Liver (tissue), 8 donors: ENCODE measurements at regions not wholly inside any gene's neighbourhood (a gene's known extent, or its start where the extent isn't known, plus 50 kb on each side); places are given as distances from the start of the nearest gene placed in this dataset.
"Not testable (repeated sequence)": the region's sequence is repeated elsewhere in the genome, so short reads cannot be mapped to it uniquely, and the experiment has no call there.

Experiments used
- DNase-seq: peaks from one replicate; pipeline ENCODE4 v3.0.0-alpha.2; 2017; ENCODE audit warnings: low spot score
- H3K27ac ChIP-seq, 2 donors: one replicate each; pipeline ENCODE4 v1.7.0; 2013; ENCODE audit warnings: inconsistent platforms in 2 of 2, low read length in 2 of 2, control low read depth in 1 of 2, low read depth in 1 of 2, mild to moderate bottlenecking in 1 of 2
- H3K27me3 ChIP-seq, 4 donors: one replicate each; pipeline versions ENCODE4 v1.6.1 to v1.7.0; 2013; ENCODE audit warnings: low read length in 3 of 4, inconsistent platforms in 1 of 4, mild to moderate bottlenecking in 1 of 4, moderate library complexity in 1 of 4; ENCODE audit not compliant: control insufficient read depth in 4 of 4, insufficient read depth in 4 of 4
- H3K36me3 ChIP-seq, 4 donors: one replicate each; pipeline versions ENCODE4 v1.6.1 to v1.7.0; 2013; ENCODE audit warnings: low read length in 3 of 4, mild to moderate bottlenecking in 3 of 4, low read depth in 1 of 4, moderate library complexity in 1 of 4; ENCODE audit not compliant: control insufficient read depth in 4 of 4, insufficient read depth in 3 of 4
- H3K4me1 ChIP-seq, 4 donors: one replicate each; pipeline versions ENCODE4 v1.6.1 to v1.7.0; 2013; ENCODE audit warnings: low read length in 3 of 4, mild to moderate bottlenecking in 3 of 4, moderate library complexity in 1 of 4; ENCODE audit not compliant: control insufficient read depth in 4 of 4, insufficient read depth in 4 of 4
- H3K4me3 ChIP-seq, 3 donors: one replicate each; pipeline versions ENCODE4 v1.6.1 to v1.7.0; 2013; ENCODE audit warnings: low read length in 3 of 3, control low read depth in 1 of 3, low read depth in 1 of 3, mild to moderate bottlenecking in 1 of 3
- H3K9ac ChIP-seq, 2 donors: one replicate each; pipeline ENCODE4 v1.7.0; 2013; ENCODE audit warnings: low read length in 2 of 2, mild to moderate bottlenecking in 2 of 2, moderate library complexity in 2 of 2, control low read depth in 1 of 2, low read depth in 1 of 2
- H3K9me3 ChIP-seq, 4 donors: one replicate each; pipeline versions ENCODE4 v1.6.1 to v1.7.0; 2013; ENCODE audit warnings: low read length in 3 of 4; ENCODE audit not compliant: control insufficient read depth in 4 of 4
- ATF3 ChIP-seq: IDR thresholded peaks from 2 replicates; pipeline ENCODE4 v1.6.1; 2016; ENCODE audit warnings: antibody characterized with exemption
- CTCF ChIP-seq: fragments of 150-350 bp; IDR thresholded peaks from 2 replicates; pipeline ENCODE4 v1.5.1; 2017; ENCODE audit warnings: improper control_type of control experiment, low read depth, low read length; ENCODE audit not compliant: missing input control
- EGR1 ChIP-seq, 2 donors: IDR thresholded peaks; 2 replicates each; pipeline ENCODE4 v1.6.1; 2016 to 2018; ENCODE audit warnings: antibody characterized with exemption in 2 of 2, low read depth in 2 of 2
- FOXA1 ChIP-seq: IDR thresholded peaks from 2 replicates; pipeline ENCODE4 v1.6.1; 2016; ENCODE audit warnings: antibody characterized with exemption
- FOXA2 ChIP-seq: IDR thresholded peaks from 2 replicates; pipeline ENCODE4 v1.6.1; 2016; ENCODE audit warnings: antibody characterized with exemption
- GABPA ChIP-seq, 2 donors: IDR thresholded peaks in 1 of 2; conservative IDR thresholded peaks in 1 of 2; 2 replicates each; pipeline ENCODE4 v1.6.1; 2016; ENCODE audit warnings: antibody characterized with exemption in 2 of 2, mild to moderate bottlenecking in 1 of 2, moderate library complexity in 1 of 2
- HNF4A ChIP-seq, 2 donors: conservative IDR thresholded peaks; 2 replicates each; pipeline ENCODE4 v1.6.1; 2016; ENCODE audit warnings: antibody characterized with exemption in 2 of 2, mild to moderate bottlenecking in 2 of 2
- HNF4G ChIP-seq: IDR thresholded peaks from 2 replicates; pipeline ENCODE4 v1.6.1; 2016; ENCODE audit warnings: antibody characterized with exemption
- JUND ChIP-seq, 2 donors: IDR thresholded peaks; 2 replicates each; pipeline ENCODE4 v1.6.1; 2016; ENCODE audit warnings: antibody characterized with exemption in 2 of 2
- MAX ChIP-seq: IDR thresholded peaks from 2 replicates; pipeline ENCODE4 v1.6.1; 2016; ENCODE audit warnings: antibody characterized with exemption
- NR2F2 ChIP-seq: IDR thresholded peaks from 2 replicates; pipeline ENCODE4 v1.6.1; 2016; ENCODE audit warnings: antibody characterized with exemption
- RAD21 ChIP-seq, 2 donors: IDR thresholded peaks; 2 replicates each; pipeline ENCODE4 v1.6.1; 2016; ENCODE audit warnings: antibody characterized with exemption in 2 of 2, mild to moderate bottlenecking in 2 of 2
- REST ChIP-seq: IDR thresholded peaks from 2 replicates; pipeline ENCODE4 v1.6.1; 2016; ENCODE audit warnings: antibody characterized with exemption, mild to moderate bottlenecking
- RXRA ChIP-seq, 2 donors: IDR thresholded peaks; 2 replicates each; pipeline ENCODE4 v1.6.1; 2017 to 2018; ENCODE audit warnings: antibody characterized with exemption in 2 of 2, mild to moderate bottlenecking in 1 of 2
- SP1 ChIP-seq: IDR thresholded peaks from 2 replicates; pipeline ENCODE4 v1.6.1; 2018; ENCODE audit warnings: antibody characterized with exemption, mild to moderate bottlenecking
- TAF1 ChIP-seq: conservative IDR thresholded peaks from 2 replicates; pipeline ENCODE4 v1.6.1; 2016; ENCODE audit warnings: antibody characterized with exemption, mild to moderate bottlenecking
- YY1 ChIP-seq: IDR thresholded peaks from 2 replicates; pipeline ENCODE4 v1.6.1; 2016; ENCODE audit warnings: antibody characterized with exemption, mild to moderate bottlenecking
- ZBTB33 ChIP-seq: IDR thresholded peaks from 2 replicates; pipeline ENCODE4 v1.6.1; 2016; ENCODE audit warnings: antibody characterized with exemption
- WGBS: extraction: QIAGEN DNeasy Blood & Tissue Kit; methylation state at CpG from one replicate; pipeline ENCODE4 v1.1.7; 2013; 5-methylcytosine and 5-hydroxymethylcytosine counted together
- donor health status: healthy.
- donor health status: healthy.
- donor health status: healthy.
- donor health status: healthy.
- donor health status: healthy.

GRCh38 chr10:106023329-106023728 is 1141.2 kb downstream of the SORCS1 start:
- Histone ChIP-seq H3K27ac (no peak overlapping the region), H3K4me1 (peaks cover 3 to 43% (median 39%) of the 10 kb centered on the region in 4 donors), H3K9me3 (no peaks in the 10 kb centered on the region), H3K9ac (no peak overlapping the region), H3K4me3 (no peak overlapping the region), H3K27me3 (no peaks in the 10 kb centered on the region), H3K36me3 (no peaks in the 10 kb centered on the region)
- WGBS, result 60% methylated on average over 3 of the region's 3 CpGs
- DNase-seq, result no peak
- TF ChIP-seq HNF4G (no peak), HNF4A (conservative IDR thresholded peaks at IDR 0.05) (no peak), TAF1 (no peak), JUND (IDR thresholded peaks at IDR 0.05) (no peak), GABPA (IDR thresholded peaks at IDR 0.05 in 1 of 2, conservative IDR thresholded peaks at IDR 0.05 in 1 of 2) (no peak), NR2F2 (no peak), SP1 (no peak), RXRA (IDR thresholded peaks at IDR 0.05) (no peak), CTCF (no peak), ATF3 (no peak), MAX (no peak), FOXA2 (no peak), EGR1 (IDR thresholded peaks at IDR 0.05; ENCODE audit: low read depth in 2 of 2) (no peak), FOXA1 (no peak), YY1 (no peak), RAD21 (IDR thresholded peaks at IDR 0.05) (no peak), ZBTB33 (no peak), REST (no peak)

- not testable (repeated sequence) for H3K27ac ChIP-seq, H3K36me3 ChIP-seq, H3K9me3 ChIP-seq, H3K4me3 ChIP-seq, H3K9ac ChIP-seq, H3K27me3 ChIP-seq, DNase-seq
- WGBS, result 35% methylated on average over 6 of the region's 6 CpGs
- peaks cover 10 to 36% (median 30%) of the 10 kb centered on the region in 4 donors for H3K4me1 ChIP-seq
- TF ChIP-seq HNF4A (conservative IDR thresholded peaks at IDR 0.05), result peak; percentile 74 to 75
- TF ChIP-seq SP1, result peak; percentile 56
- peak; percentile 46 for TF ChIP-seq YY1
- TF ChIP-seq REST, result peak; percentile 19
- TF ChIP-seq RXRA (IDR thresholded peaks at IDR 0.05), result peak; percentile 24 to 35
Observed at GRCh38 chr10:106019559-106019958, 1144.9 kb downstream of the SORCS1 start.
